HG03196 (cell line): ENCODE measurements at regions not wholly inside any gene's neighbourhood (a gene's known extent, or its start where the extent isn't known, plus 50 kb on each side); places are given as distances from the start of the nearest gene placed in this dataset.

Source experiments
- ATAC-seq: cut with Tn5 transposase; IDR thresholded peaks from one replicate; pipeline ENCODE4 v1.9.1; 2021; ENCODE audit not compliant: unreplicated experiment

- ATAC-seq = no peak
Measured at GRCh38 chr12:77319166-77319565, 253.8 kb upstream of the E2F7 start.

GRCh38 chr12:77315407-77315806 lies 250.0 kb upstream of the E2F7 start:
- no peak for ATAC-seq

GRCh38 chr12:77314378-77315052 lies 249.1 kb upstream of the E2F7 start:
- no peak for ATAC-seq

- no peak for ATAC-seq
Measured at GRCh38 chr12:77308056-77308455, 242.7 kb upstream of the E2F7 start.

GRCh38 chr12:77300811-77301210 lies 235.4 kb upstream of the E2F7 start:
- no peak for ATAC-seq

- no peak for ATAC-seq
Measured at GRCh38 chr12:77299910-77300669, 234.7 kb upstream of the E2F7 start.

GRCh38 chr12:77299001-77299400 lies 233.6 kb upstream of the E2F7 start:
- no peak for ATAC-seq

GRCh38 chr12:77294016-77294415 lies 228.6 kb upstream of the E2F7 start:
- no peak for ATAC-seq

GRCh38 chr12:77274926-77275325 lies 209.6 kb upstream of the E2F7 start:
- ATAC-seq = no peak

GRCh38 chr12:77273898-77274297 lies 208.5 kb upstream of the E2F7 start:
- no peak for ATAC-seq

GRCh38 chr12:77256956-77257355 lies 191.6 kb upstream of the E2F7 start:
- no peak for ATAC-seq

GRCh38 chr12:77253321-77253720 lies 188.0 kb upstream of the E2F7 start:
- ATAC-seq = no peak

- no peak for ATAC-seq
Measured at GRCh38 chr12:77251799-77252198, 186.4 kb upstream of the E2F7 start.

- no peak for ATAC-seq
Measured at GRCh38 chr12:77249892-77250291, 184.5 kb upstream of the E2F7 start.

GRCh38 chr12:77248036-77248435 lies 182.7 kb upstream of the E2F7 start:
- no peak for ATAC-seq

- ATAC-seq = no peak
Measured at GRCh38 chr12:77247542-77247941, 182.2 kb upstream of the E2F7 start.

GRCh38 chr12:77243345-77243744 lies 178.0 kb upstream of the E2F7 start:
- ATAC-seq = no peak

GRCh38 chr12:77239617-77240016 lies 174.2 kb upstream of the E2F7 start:
- ATAC-seq = no peak

- no peak for ATAC-seq
Measured at GRCh38 chr12:77238335-77238734, 173.0 kb upstream of the E2F7 start.

- no peak for ATAC-seq
Measured at GRCh38 chr12:77237896-77238295, 172.5 kb upstream of the E2F7 start.

- no peak for ATAC-seq
Measured at GRCh38 chr12:77236066-77236465, 170.7 kb upstream of the E2F7 start.

- ATAC-seq = no peak
Measured at GRCh38 chr12:77232045-77232444, 166.7 kb upstream of the E2F7 start.

GRCh38 chr12:77231501-77231918 lies 166.1 kb upstream of the E2F7 start:
- ATAC-seq = no peak
